Skeletal muscle satellite cell (primary cell): ENCODE measurements at regions not wholly inside any gene's neighbourhood (a gene's known extent, or its start where the extent isn't known, plus 50 kb on each side); places are given as distances from the start of the nearest gene placed in this dataset.

Experiments
- H3K27me3 ChIP-seq: 2 replicates; pipeline ENCODE4 v1.7.0; 2013; ENCODE audit warnings: low read length; ENCODE audit not compliant: control insufficient read depth, insufficient read depth
- H3K36me3 ChIP-seq: 2 replicates; pipeline ENCODE4 v1.7.0; 2013; ENCODE audit warnings: mild to moderate bottlenecking, control low read depth, low read length; ENCODE audit not compliant: insufficient read depth
- H3K4me1 ChIP-seq: 2 replicates; pipeline ENCODE4 v1.7.0; 2013; ENCODE audit warnings: low read length; ENCODE audit not compliant: control insufficient read depth, insufficient read depth
- H3K4me2 ChIP-seq: 2 replicates; pipeline ENCODE4 v1.7.0; 2013; ENCODE audit warnings: mild to moderate bottlenecking, low read length
- H3K4me3 ChIP-seq: 2 replicates; pipeline ENCODE4 v1.7.0; 2013; ENCODE audit warnings: low read length
- H3K9ac ChIP-seq: 2 replicates; pipeline ENCODE4 v1.7.0; 2013; ENCODE audit warnings: mild to moderate bottlenecking, low read depth, low read length, moderate library complexity
- H3K9me3 ChIP-seq: replicated peaks from 2 replicates; pipeline ENCODE4 v1.7.0; 2013; ENCODE audit warnings: mild to moderate bottlenecking, control low read depth, low read length

GRCh38 chr10:113261611-113262091 lies 291.2 kb upstream of the HABP2 start:
- H3K9me3 ChIP-seq = no peaks in the 10 kb centered on the region
- no peak overlapping the region for H3K4me3 ChIP-seq
- H3K9ac ChIP-seq = no peak overlapping the region
- no peaks in the 10 kb centered on the region for H3K36me3 ChIP-seq
- no peaks in the 10 kb centered on the region for H3K4me1 ChIP-seq
- peaks cover 36% of the 10 kb centered on the region for H3K27me3 ChIP-seq
- no peak overlapping the region for H3K4me2 ChIP-seq

- Histone ChIP-seq H3K36me3 (no peaks in the 10 kb centered on the region), H3K9me3 (no peaks in the 10 kb centered on the region), H3K4me3 (no peak overlapping the region), H3K27me3 (peaks cover 33% of the 10 kb centered on the region), H3K4me1 (no peaks in the 10 kb centered on the region), H3K9ac (no peak overlapping the region), H3K4me2 (no peak overlapping the region)
These were observed 289.8 kb upstream of the HABP2 start for GRCh38 chr10:113263056-113263455.

- H3K27me3 ChIP-seq = peaks cover 25% of the 10 kb centered on the region
- H3K4me1 ChIP-seq = no peaks in the 10 kb centered on the region
- H3K9ac ChIP-seq = no peak overlapping the region
- no peak overlapping the region for H3K4me2 ChIP-seq
- H3K9me3 ChIP-seq = no peaks in the 10 kb centered on the region
- H3K4me3 ChIP-seq = no peak overlapping the region
- no peaks in the 10 kb centered on the region for H3K36me3 ChIP-seq
These were observed 288.3 kb upstream of the HABP2 start for GRCh38 chr10:113264333-113265131.

GRCh38 chr10:113266147-113266546 lies 286.7 kb upstream of the HABP2 start:
- Histone ChIP-seq H3K4me1 (no peaks in the 10 kb centered on the region), H3K36me3 (no peaks in the 10 kb centered on the region), H3K4me2 (no peak overlapping the region), H3K9ac (no peak overlapping the region), H3K9me3 (no peaks in the 10 kb centered on the region), H3K4me3 (no peak overlapping the region), H3K27me3 (peaks cover 10% of the 10 kb centered on the region)

GRCh38 chr10:113267619-113268562 lies 285.0 kb upstream of the HABP2 start:
- Histone ChIP-seq H3K4me3 (no peak overlapping the region), H3K9ac (no peak overlapping the region), H3K4me2 (no peak overlapping the region), H3K36me3 (no peaks in the 10 kb centered on the region), H3K9me3 (no peaks in the 10 kb centered on the region), H3K4me1 (no peaks in the 10 kb centered on the region), H3K27me3 (peaks cover 2% of the 10 kb centered on the region)

GRCh38 chr10:113269333-113269732 lies 283.5 kb upstream of the HABP2 start:
- Histone ChIP-seq H3K9me3 (no peaks in the 10 kb centered on the region), H3K9ac (no peak overlapping the region), H3K4me2 (no peak overlapping the region), H3K4me3 (no peak overlapping the region), H3K27me3 (peaks cover 7% of the 10 kb centered on the region), H3K36me3 (no peaks in the 10 kb centered on the region), H3K4me1 (no peaks in the 10 kb centered on the region)

- Histone ChIP-seq H3K9ac (no peak overlapping the region), H3K4me1 (no peaks in the 10 kb centered on the region), H3K4me2 (no peak overlapping the region), H3K27me3 (peaks cover 7% of the 10 kb centered on the region), H3K9me3 (no peaks in the 10 kb centered on the region), H3K4me3 (no peak overlapping the region), H3K36me3 (no peaks in the 10 kb centered on the region)
These were observed 280.3 kb upstream of the HABP2 start for GRCh38 chr10:113272511-113272910.

- H3K4me2 ChIP-seq = no peak overlapping the region
- H3K4me1 ChIP-seq = no peaks in the 10 kb centered on the region
- H3K9ac ChIP-seq = no peak overlapping the region
- no peak overlapping the region for H3K4me3 ChIP-seq
- H3K36me3 ChIP-seq = no peaks in the 10 kb centered on the region
- H3K27me3 ChIP-seq = peaks cover 7% of the 10 kb centered on the region
- no peaks in the 10 kb centered on the region for H3K9me3 ChIP-seq
These were observed 279.4 kb upstream of the HABP2 start for GRCh38 chr10:113273181-113274163.

- Histone ChIP-seq H3K4me2 (no peak overlapping the region), H3K9me3 (no peaks in the 10 kb centered on the region), H3K9ac (no peak overlapping the region), H3K4me3 (no peak overlapping the region), H3K36me3 (no peaks in the 10 kb centered on the region), H3K27me3 (peaks cover 7% of the 10 kb centered on the region), H3K4me1 (no peaks in the 10 kb centered on the region)
These were observed 278.6 kb upstream of the HABP2 start for GRCh38 chr10:113274176-113274829.

- no peak overlapping the region for H3K9ac ChIP-seq
- no peak overlapping the region for H3K4me2 ChIP-seq
- H3K4me1 ChIP-seq = no peaks in the 10 kb centered on the region
- H3K4me3 ChIP-seq = no peak overlapping the region
- no peaks in the 10 kb centered on the region for H3K36me3 ChIP-seq
- peaks cover 4% of the 10 kb centered on the region for H3K27me3 ChIP-seq
- no peaks in the 10 kb centered on the region for H3K9me3 ChIP-seq
These were observed 274.6 kb upstream of the HABP2 start for GRCh38 chr10:113278221-113278620.
